ENCODE measurements at regions not wholly inside any gene's neighbourhood (a gene's known extent, or its start where the extent isn't known, plus 50 kb on each side); places are given as distances from the start of the nearest gene placed in this dataset.
"Not testable (repeated sequence)": the region's sequence is repeated elsewhere in the genome, so short reads cannot be mapped to it uniquely, and the experiment has no call there.

GRCh38 chr10:21413268-21413667 is 112.2 kb downstream of the SKIDA1 start:
- DNase-seq (ENCODE audit: low spot score): no peak
- intact Hi-C loops (cut with DNase I): no loop called here

GRCh38 chr10:21406595-21407193 is 118.8 kb downstream of the SKIDA1 start:
- intact Hi-C loops (cut with DNase I): no loop called here

GRCh38 chr10:21405981-21406380 is 119.5 kb downstream of the SKIDA1 start:
- DNase-seq (ENCODE audit: low spot score): no peak
- intact Hi-C loops (cut with DNase I): no loop called here

More at GRCh38 chr10:21406595-21407193, 118.8 kb downstream of the SKIDA1 start:
- no peak for DNase-seq (ENCODE audit: low spot score)

GRCh38 chr10:21403256-21404015 is 122.0 kb downstream of the SKIDA1 start:
- no peak for DNase-seq (ENCODE audit: low spot score)
- intact Hi-C loops (cut with DNase I): no loop called here

- no peak for DNase-seq (ENCODE audit: low spot score)
- intact Hi-C loops (cut with DNase I): no loop called here
These were observed 122.8 kb downstream of the SKIDA1 start for GRCh38 chr10:21402606-21403083.

- intact Hi-C loops (cut with DNase I): no loop called here
- DNase-seq (ENCODE audit: low spot score): no peak
These were observed 124.3 kb downstream of the SKIDA1 start for GRCh38 chr10:21401196-21401595.

GRCh38 chr10:21399392-21400035 is 126.0 kb downstream of the SKIDA1 start:
- intact Hi-C loops (cut with DNase I): no loop called here
- DNase-seq (ENCODE audit: low spot score): no peak

- intact Hi-C loops (cut with DNase I): no loop called here
- DNase-seq (ENCODE audit: low spot score): no peak
These were observed 126.8 kb downstream of the SKIDA1 start for GRCh38 chr10:21398563-21399231.

- no peak for DNase-seq (ENCODE audit: low spot score)
- intact Hi-C loops (cut with DNase I): no loop called here
These were observed 128.6 kb downstream of the SKIDA1 start for GRCh38 chr10:21396889-21397288.

- DNase-seq (ENCODE audit: low spot score): no peak
- intact Hi-C loops (cut with DNase I): no loop called here
These were observed 131.6 kb downstream of the SKIDA1 start for GRCh38 chr10:21393931-21394330.

GRCh38 chr10:21388589-21388988 is 136.9 kb downstream of the SKIDA1 start:
- intact Hi-C loops (cut with DNase I): no loop called here
- no peak for DNase-seq (ENCODE audit: low spot score)

GRCh38 chr10:21387868-21388267 is 137.6 kb downstream of the SKIDA1 start:
- no peak for DNase-seq (ENCODE audit: low spot score)
- intact Hi-C loops (cut with DNase I): no loop called here

GRCh38 chr10:21385996-21386585 is 139.4 kb downstream of the SKIDA1 start:
- intact Hi-C loops (cut with DNase I): no loop called here
- no peak for DNase-seq (ENCODE audit: low spot score)

- DNase-seq (ENCODE audit: low spot score): no peak
- intact Hi-C loops (cut with DNase I): no loop called here
These were observed 139.9 kb downstream of the SKIDA1 start for GRCh38 chr10:21385536-21385935.

- no peak for DNase-seq (ENCODE audit: low spot score)
- intact Hi-C loops (cut with DNase I): no loop called here
These were observed 146.3 kb downstream of the SKIDA1 start for GRCh38 chr10:21379143-21379542.

- DNase-seq (ENCODE audit: low spot score); intact Hi-C loops (cut with DNase I): not testable (repeated sequence)
These were observed 150.2 kb downstream of the SKIDA1 start for GRCh38 chr10:21375274-21375673.

GRCh38 chr10:21373881-21374280 is 151.6 kb downstream of the SKIDA1 start:
- intact Hi-C loops (cut with DNase I); DNase-seq (ENCODE audit: low spot score): not testable (repeated sequence)

GRCh38 chr10:21372651-21373410 is 152.7 kb downstream of the SKIDA1 start:
- intact Hi-C loops (cut with DNase I): no loop called here
- DNase-seq (ENCODE audit: low spot score): no peak

GRCh38 chr10:21369697-21370096 is 155.8 kb downstream of the SKIDA1 start:
- no peak for DNase-seq (ENCODE audit: low spot score)
- intact Hi-C loops (cut with DNase I): loop anchor here (10.0 kb wide), 1 partner anchor 125 kb away; no protein-coding TSS in a partner anchor
